GM12872 (cell line): ENCODE measurements at regions not wholly inside any gene's neighbourhood (a gene's known extent, or its start where the extent isn't known, plus 50 kb on each side); places are given as distances from the start of the nearest gene placed in this dataset.

ENCODE experiments used
- CTCF ChIP-seq: IDR thresholded peaks from 3 replicates; pipeline ENCODE4 v1.5.1; 2011; ENCODE audit warnings: low read depth, mild to moderate bottlenecking, low read length, moderate library complexity; ENCODE audit not compliant: insufficient read depth

- TF ChIP-seq CTCF: no peak
Observed at GRCh38 chr1:67583462-67583950, 101.5 kb upstream of the GADD45A start.

DNA sequence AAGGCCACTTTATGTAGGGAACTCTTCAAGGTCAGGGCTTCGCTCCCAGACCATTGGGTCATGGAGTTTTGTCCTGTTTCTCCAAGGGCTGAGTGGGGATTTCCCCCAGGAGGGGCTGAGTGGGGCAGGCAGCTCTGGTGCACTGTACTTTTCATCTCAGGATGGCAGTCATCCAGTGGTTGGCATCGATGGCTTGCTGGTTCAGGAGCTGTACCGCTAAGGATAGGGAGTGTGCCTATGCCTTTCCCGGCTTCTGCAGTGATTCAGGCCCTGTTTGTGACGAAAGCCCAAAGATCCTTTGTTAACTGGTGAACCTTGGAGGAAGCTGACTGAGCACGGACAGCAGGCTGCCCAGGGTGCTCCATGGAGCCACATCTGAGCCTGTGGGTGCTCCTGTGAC, 100.1 kb upstream of the GADD45A start:
- TF ChIP-seq CTCF: no peak

DNA sequence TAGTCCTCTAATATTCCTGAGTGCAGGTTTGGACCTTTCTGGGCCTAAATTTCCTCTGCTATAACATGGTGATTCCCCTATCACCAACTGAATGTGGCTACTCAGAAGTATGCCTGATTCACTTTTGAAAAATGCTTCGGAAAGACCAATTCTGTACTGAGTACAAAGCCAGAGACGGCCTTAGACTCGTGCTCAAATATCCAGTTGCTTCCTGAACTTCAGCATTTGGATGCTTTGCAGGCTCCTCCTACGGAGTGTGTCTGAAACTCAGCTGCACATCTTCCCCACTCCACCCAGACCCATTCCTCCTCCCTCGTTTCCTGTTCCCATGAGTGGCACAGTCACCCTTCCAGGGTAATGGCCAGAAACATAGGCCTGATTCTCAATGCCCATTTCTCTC, 98.4 kb upstream of the GADD45A start:
- no peak for TF ChIP-seq CTCF

- TF ChIP-seq CTCF: no peak
Observed at GRCh38 chr1:67588178-67588855, 96.7 kb upstream of the GADD45A start.

GRCh38 chr1:67589519-67590233, 95.3 kb upstream of the GADD45A start:
- no peak for TF ChIP-seq CTCF

GRCh38 chr1:67590329-67590728, 94.7 kb upstream of the GADD45A start:
- no peak for TF ChIP-seq CTCF

GRCh38 chr1:67594764-67595163, 90.2 kb upstream of the GADD45A start:
- no peak for TF ChIP-seq CTCF
